ENCODE measurements at regions not wholly inside any gene's neighbourhood (a gene's known extent, or its start where the extent isn't known, plus 50 kb on each side); places are given as distances from the start of the nearest gene placed in this dataset.

GRCh38 chr13:97573011-97573410 lies 139.0 kb downstream of the RAP2A start:
- Histone ChIP-seq H3K36me3 (ENCODE audit: control insufficient read depth, insufficient read depth, low read length) (no peaks in the 10 kb centered on the region), H3K9me3 (ENCODE audit: control insufficient read depth, insufficient read depth, low read length) (no peaks in the 10 kb centered on the region), H3K4me1 (ENCODE audit: control insufficient read depth, insufficient read depth, low read length) (no peaks in the 10 kb centered on the region), H3K27ac (ENCODE audit: low read length) (no peak overlapping the region), H3K27me3 (ENCODE audit: control insufficient read depth, insufficient read depth, low read length) (no peaks in the 10 kb centered on the region), H3K4me3 (ENCODE audit: low read length) (no peak overlapping the region)
- WGBS (ENCODE audit: insufficient coverage), result no CpG with 5 or more reads among the region's 1 CpG
- Mint-ChIP-seq H3K36me3 (no peaks in the 10 kb centered on the region), H3K4me3 (no peak overlapping the region), H3K9me3 (peaks cover 0 to 2% of the 10 kb centered on the region in 2 donors), H3K4me1 (no peaks in the 10 kb centered on the region), H3K27me3 (ENCODE audit: low read depth in 2 of 2) (peaks cover 0 to 8% of the 10 kb centered on the region in 2 donors), H3K27ac (no peak overlapping the region)
- TF ChIP-seq CTCF (IDR thresholded peaks at IDR 0.05), result no peak
- ATAC-seq (no peak), DNase-seq (no peak)
- intact Hi-C loops (cut with micrococcal nuclease), result no loop called here

- DNase-seq (no peak), ATAC-seq (no peak)
- Mint-ChIP-seq H3K27me3 (ENCODE audit: low read depth in 2 of 2) (peaks cover 0 to 1% of the 10 kb centered on the region in 2 donors), H3K4me3 (no peak overlapping the region), H3K4me1 (no peaks in the 10 kb centered on the region), H3K9me3 (peaks cover 0 to 2% of the 10 kb centered on the region in 2 donors), H3K36me3 (no peaks in the 10 kb centered on the region), H3K27ac (no peak overlapping the region)
- WGBS (ENCODE audit: insufficient coverage), result 70% methylated on average over 3 of the region's 5 CpGs
- no peak for TF ChIP-seq CTCF (IDR thresholded peaks at IDR 0.05)
- Histone ChIP-seq H3K27ac (ENCODE audit: low read length) (no peak overlapping the region), H3K4me1 (ENCODE audit: control insufficient read depth, insufficient read depth, low read length) (no peaks in the 10 kb centered on the region), H3K4me3 (ENCODE audit: low read length) (no peak overlapping the region), H3K36me3 (ENCODE audit: control insufficient read depth, insufficient read depth, low read length) (no peaks in the 10 kb centered on the region), H3K27me3 (ENCODE audit: control insufficient read depth, insufficient read depth, low read length) (no peaks in the 10 kb centered on the region), H3K9me3 (ENCODE audit: control insufficient read depth, insufficient read depth, low read length) (no peaks in the 10 kb centered on the region)
- intact Hi-C loops (cut with micrococcal nuclease), result no loop called here
These were observed 141.0 kb downstream of the RAP2A start for GRCh38 chr13:97574926-97575325.

- no peaks in the 10 kb centered on the region for H3K36me3 ChIP-seq (ENCODE audit: control insufficient read depth, insufficient read depth, low read length)
- H3K27ac Mint-ChIP-seq, result no peak overlapping the region
- no peak for TF ChIP-seq CTCF (IDR thresholded peaks at IDR 0.05)
- H3K27me3 Mint-ChIP-seq (ENCODE audit: low read depth in 2 of 2), result no peaks in the 10 kb centered on the region
- ATAC-seq, result no peak
- H3K4me1 ChIP-seq (ENCODE audit: control insufficient read depth, insufficient read depth, low read length), result no peaks in the 10 kb centered on the region
- H3K9me3 ChIP-seq (ENCODE audit: control insufficient read depth, insufficient read depth, low read length), result no peaks in the 10 kb centered on the region
- no peaks in the 10 kb centered on the region for H3K36me3 Mint-ChIP-seq
- no peak for DNase-seq
- H3K4me3 Mint-ChIP-seq, result no peak overlapping the region
- 80% methylated on average over 1 of the region's 2 CpGs for WGBS (ENCODE audit: insufficient coverage)
- intact Hi-C loops (cut with micrococcal nuclease), result no loop called here
- peaks cover 0 to 2% of the 10 kb centered on the region in 2 donors for H3K9me3 Mint-ChIP-seq
- H3K27me3 ChIP-seq (ENCODE audit: control insufficient read depth, insufficient read depth, low read length), result no peaks in the 10 kb centered on the region
- H3K27ac ChIP-seq (ENCODE audit: low read length), result no peak overlapping the region
- no peak overlapping the region for H3K4me3 ChIP-seq (ENCODE audit: low read length)
- no peaks in the 10 kb centered on the region for H3K4me1 Mint-ChIP-seq
These were observed 143.1 kb downstream of the RAP2A start for GRCh38 chr13:97577026-97577425.

GRCh38 chr13:97582170-97582569 lies 148.2 kb downstream of the RAP2A start:
- H3K9me3 ChIP-seq (ENCODE audit: control insufficient read depth, insufficient read depth, low read length), result no peaks in the 10 kb centered on the region
- no peak for TF ChIP-seq CTCF (IDR thresholded peaks at IDR 0.05)
- Mint-ChIP-seq H3K4me3 (no peak overlapping the region), H3K4me1 (peaks cover 0 to 20% of the 10 kb centered on the region in 2 donors), H3K9me3 (peaks cover 3 to 5% of the 10 kb centered on the region in 2 donors), H3K36me3 (no peaks in the 10 kb centered on the region), H3K27me3 (ENCODE audit: low read depth in 2 of 2) (peaks cover 0 to 2% of the 10 kb centered on the region in 2 donors), H3K27ac (no peak overlapping the region)
- no peak overlapping the region for H3K27ac ChIP-seq (ENCODE audit: low read length)
- peaks cover 12% of the 10 kb centered on the region for H3K4me1 ChIP-seq (ENCODE audit: control insufficient read depth, insufficient read depth, low read length)
- no peak overlapping the region for H3K4me3 ChIP-seq (ENCODE audit: low read length)
- no peak for DNase-seq
- ATAC-seq, result no peak
- no peaks in the 10 kb centered on the region for H3K27me3 ChIP-seq (ENCODE audit: control insufficient read depth, insufficient read depth, low read length)
- no peaks in the 10 kb centered on the region for H3K36me3 ChIP-seq (ENCODE audit: control insufficient read depth, insufficient read depth, low read length)
- 45% methylated on average over 4 of the region's 5 CpGs for WGBS (ENCODE audit: insufficient coverage)
- intact Hi-C loops (cut with micrococcal nuclease), result no loop called here

Data from natural killer cell (primary cell).